Chondrocyte (in vitro differentiated cells): ENCODE measurements at regions not wholly inside any gene's neighbourhood (a gene's known extent, or its start where the extent isn't known, plus 50 kb on each side); places are given as distances from the start of the nearest gene placed in this dataset.

Source experiments
- DNase-seq: peaks from one replicate; pipeline ENCODE4 v3.0.0; 2021; ENCODE audit warnings: mixed read lengths, low spot score
- H3K27ac Mint-ChIP-seq: one replicate; pipeline ENCODE4 v1.8.0; 2021; ENCODE audit warnings: mild to moderate bottlenecking, moderate library complexity, mixed read lengths; ENCODE audit not compliant: unreplicated experiment
- H3K27me3 Mint-ChIP-seq: 2 replicates; pipeline ENCODE4 v1.8.0; 2021; ENCODE audit warnings: low read depth, mixed read lengths
- H3K36me3 Mint-ChIP-seq: 2 replicates; pipeline ENCODE4 v1.8.0; 2021; ENCODE audit warnings: low read depth, mixed read lengths
- H3K4me1 Mint-ChIP-seq: 2 replicates; pipeline ENCODE4 v1.8.0; 2021; ENCODE audit warnings: low read depth, mild to moderate bottlenecking, mixed read lengths
- H3K4me3 Mint-ChIP-seq: one replicate; pipeline ENCODE4 v1.8.0; 2021; ENCODE audit warnings: mild to moderate bottlenecking, moderate library complexity, mixed read lengths; ENCODE audit not compliant: unreplicated experiment
- H3K9me3 Mint-ChIP-seq: 2 replicates; pipeline ENCODE4 v1.8.0; 2021; ENCODE audit warnings: low read depth, mixed read lengths
- CTCF ChIP-seq: fragments of 200-600 bp; sonication (generic); IDR thresholded peaks from 2 replicates; pipeline ENCODE4 v1.5.0; 2021; ENCODE audit warnings: antibody characterized with exemption, mild to moderate bottlenecking, moderate library complexity

DNA sequence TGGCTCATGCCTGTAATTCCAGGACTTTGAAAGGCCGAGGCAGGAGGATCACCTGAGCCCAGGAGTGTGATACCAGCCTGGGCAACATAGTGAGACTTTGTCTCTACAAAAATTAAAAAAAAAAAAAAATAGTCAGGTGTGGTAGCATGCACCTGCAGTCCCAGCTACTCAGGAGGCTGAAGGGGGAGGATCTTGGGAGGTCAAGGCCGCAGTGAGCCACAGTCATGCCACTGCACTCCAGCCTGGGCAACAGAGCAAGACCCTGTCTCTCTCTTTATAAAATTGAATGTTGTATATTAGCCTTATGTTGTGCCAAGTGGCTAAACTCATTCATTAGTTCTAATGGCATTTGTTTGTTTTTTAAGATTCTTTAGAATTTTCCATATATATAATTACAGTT lies 207.7 kb upstream of the COPS8 start:
- Mint-ChIP-seq H3K27ac (no peak overlapping the region), H3K4me3 (no peak overlapping the region), H3K9me3 (peaks cover 6% of the 10 kb centered on the region), H3K36me3 (peaks cover 2% of the 10 kb centered on the region), H3K4me1 (peaks cover 24% of the 10 kb centered on the region), H3K27me3 (no peaks in the 10 kb centered on the region)
- TF ChIP-seq CTCF = no peak
- DNase-seq = no peak

DNA sequence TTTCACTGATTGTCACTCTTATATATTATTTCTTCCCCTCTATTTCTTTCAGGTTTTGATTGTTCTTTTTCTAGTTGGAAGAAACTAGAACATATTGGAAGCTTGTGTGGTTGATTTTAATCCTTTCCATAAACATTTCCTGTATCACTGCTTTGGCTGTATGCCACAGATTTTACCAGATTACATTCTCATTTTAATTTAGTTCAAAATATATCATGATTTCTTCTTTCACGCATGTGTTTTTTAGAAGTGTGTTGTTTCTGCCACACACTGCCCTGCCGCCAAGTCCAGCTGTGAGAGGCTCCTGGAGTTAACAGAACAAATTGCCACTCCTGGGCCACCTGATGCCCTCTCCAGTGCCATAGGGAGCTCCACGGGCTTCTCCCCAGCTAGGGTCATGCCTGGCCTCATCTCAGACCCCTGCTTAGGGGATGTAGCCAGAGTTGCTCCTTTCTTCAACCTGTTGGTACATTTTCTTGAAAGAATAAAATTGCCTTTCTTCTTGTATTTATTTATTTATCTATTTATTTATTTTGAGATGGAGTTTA lies 206.2 kb upstream of the COPS8 start:
- no peak overlapping the region for H3K27ac Mint-ChIP-seq
- H3K9me3 Mint-ChIP-seq = peaks cover 6% of the 10 kb centered on the region
- no peaks in the 10 kb centered on the region for H3K27me3 Mint-ChIP-seq

GRCh38 chr2:236882074-236882473 lies 203.6 kb upstream of the COPS8 start:
- H3K27ac Mint-ChIP-seq = no peak overlapping the region
- H3K27me3 Mint-ChIP-seq = no peaks in the 10 kb centered on the region
- peaks cover 6% of the 10 kb centered on the region for H3K9me3 Mint-ChIP-seq
- H3K4me3 Mint-ChIP-seq = no peak overlapping the region
- peaks cover 2% of the 10 kb centered on the region for H3K36me3 Mint-ChIP-seq
- no peak for TF ChIP-seq CTCF
- peaks cover 2% of the 10 kb centered on the region for H3K4me1 Mint-ChIP-seq
- DNase-seq = no peak

More for the DNA sequence above, 206.2 kb upstream of the COPS8 start:
- no peak for TF ChIP-seq CTCF
- no peak for DNase-seq
- H3K36me3 Mint-ChIP-seq = peaks cover 2% of the 10 kb centered on the region
- no peak overlapping the region for H3K4me3 Mint-ChIP-seq
- peaks cover 17% of the 10 kb centered on the region for H3K4me1 Mint-ChIP-seq

DNA sequence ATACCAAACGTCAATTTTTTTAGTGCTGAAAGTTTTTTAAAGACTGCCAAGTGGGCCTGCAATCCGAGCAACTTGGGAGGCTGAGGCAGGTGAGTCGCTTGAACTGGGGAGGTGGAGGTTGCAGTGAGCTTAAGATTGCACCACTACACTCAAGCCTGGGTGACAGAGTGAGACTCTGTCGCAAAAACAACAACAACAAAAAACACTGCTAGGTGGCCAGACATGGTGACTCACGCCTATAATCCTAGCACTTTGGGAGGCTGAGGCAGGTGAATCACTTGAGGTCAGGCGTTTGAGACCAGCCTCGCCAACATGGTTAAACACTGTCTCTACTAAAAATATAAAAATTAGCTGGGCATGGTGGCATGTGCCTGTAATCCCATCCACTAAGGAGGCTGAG lies 202.8 kb upstream of the COPS8 start:
- no peak overlapping the region for H3K4me3 Mint-ChIP-seq
- no peak for TF ChIP-seq CTCF
- H3K9me3 Mint-ChIP-seq = peaks cover 6% of the 10 kb centered on the region
- H3K36me3 Mint-ChIP-seq = peaks cover 2% of the 10 kb centered on the region
- no peak overlapping the region for H3K27ac Mint-ChIP-seq
- no peak for DNase-seq
- H3K4me1 Mint-ChIP-seq = peaks cover 9% of the 10 kb centered on the region
- H3K27me3 Mint-ChIP-seq = no peaks in the 10 kb centered on the region

- no peak overlapping the region for H3K27ac Mint-ChIP-seq
- no peak for DNase-seq
- H3K4me3 Mint-ChIP-seq = no peak overlapping the region
- peaks cover 6% of the 10 kb centered on the region for H3K9me3 Mint-ChIP-seq
- H3K27me3 Mint-ChIP-seq = no peaks in the 10 kb centered on the region
- peaks cover 16% of the 10 kb centered on the region for H3K4me1 Mint-ChIP-seq
- H3K36me3 Mint-ChIP-seq = peaks cover 2% of the 10 kb centered on the region
- no peak for TF ChIP-seq CTCF
These were observed 201.9 kb upstream of the COPS8 start for GRCh38 chr2:236883819-236884218.
